ENCODE measurements at regions not wholly inside any gene's neighbourhood (a gene's known extent, or its start where the extent isn't known, plus 50 kb on each side); places are given as distances from the start of the nearest gene placed in this dataset.

- Histone ChIP-seq H3K27me3 (replicated peaks; ENCODE audit: control insufficient read depth, insufficient read depth, low read length) (no peaks in the 10 kb centered on the region), H3K9me3 (no peaks in the 10 kb centered on the region), H3K36me3 (ENCODE audit: control insufficient read depth, insufficient read depth, low read length) (no peaks in the 10 kb centered on the region), H3K4me1 (no peaks in the 10 kb centered on the region), H3K4me3 (ENCODE audit: low read depth, low read length) (no peak overlapping the region)
- ChIA-PET POLR2A (no interaction called here), CTCF (no interaction called here)
- Mint-ChIP-seq H3K4me3 (ENCODE audit: unreplicated experiment) (no peak overlapping the region), H3K4me1 (ENCODE audit: low read depth, unreplicated experiment) (no peaks in the 10 kb centered on the region), H3K9me3 (ENCODE audit: unreplicated experiment) (no peaks in the 10 kb centered on the region), H3K27ac (ENCODE audit: unreplicated experiment) (no peak overlapping the region), H3K27me3 (ENCODE audit: insufficient read depth, unreplicated experiment) (no peaks in the 10 kb centered on the region), H3K36me3 (ENCODE audit: insufficient read depth, unreplicated experiment) (no peaks in the 10 kb centered on the region)
- no peak for TF ChIP-seq CTCF (IDR thresholded peaks at IDR 0.05; ENCODE audit: insufficient read depth in 1 of 2, low read depth in 1 of 2, low read length in 1 of 2, severe bottlenecking in 1 of 2, unreplicated experiment in 1 of 2)
- no peak for DNase-seq
- no TSS peak for BruUV-seq (replicated peaks)
- intact Hi-C loops (cut with micrococcal nuclease; ENCODE audit: unreplicated experiment): no loop called here
Observed at GRCh38 chr4:58871509-58871908, 1761.3 kb upstream of the IGFBP7 start.

DNA sequence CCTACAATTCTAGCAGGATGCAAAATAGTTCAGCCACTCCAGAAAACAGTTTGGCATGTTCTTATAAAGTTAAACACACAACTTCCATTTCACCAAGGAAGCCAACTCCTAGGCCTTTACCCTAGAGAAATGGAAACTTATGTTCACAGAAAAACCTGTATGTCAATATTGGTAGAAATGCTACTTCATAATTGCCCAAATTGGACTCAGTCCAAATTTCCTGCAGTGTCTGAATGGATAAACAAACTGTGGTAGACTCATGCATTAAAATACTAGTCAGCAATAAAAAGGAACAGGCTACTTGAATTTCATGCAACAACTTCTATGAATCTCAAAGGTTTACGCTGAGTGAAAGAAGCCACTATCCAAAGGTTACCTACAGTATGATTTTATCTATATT, 1738.8 kb upstream of the IGFBP7 start:
- DNase-seq: no peak
- no peaks in the 10 kb centered on the region for H3K4me1 Mint-ChIP-seq (ENCODE audit: low read depth, unreplicated experiment)
- Histone ChIP-seq H3K4me3 (ENCODE audit: low read depth, low read length) (no peak overlapping the region), H3K27me3 (replicated peaks; ENCODE audit: control insufficient read depth, insufficient read depth, low read length) (no peaks in the 10 kb centered on the region), H3K9me3 (no peaks in the 10 kb centered on the region), H3K36me3 (ENCODE audit: control insufficient read depth, insufficient read depth, low read length) (no peaks in the 10 kb centered on the region), H3K4me1 (no peaks in the 10 kb centered on the region)
- BruUV-seq (replicated peaks): no TSS peak
- ChIA-PET CTCF (no interaction called here), POLR2A (no interaction called here)
- no peak overlapping the region for H3K27ac Mint-ChIP-seq (ENCODE audit: unreplicated experiment)
- no peak for TF ChIP-seq CTCF (IDR thresholded peaks at IDR 0.05; ENCODE audit: insufficient read depth in 1 of 2, low read depth in 1 of 2, low read length in 1 of 2, severe bottlenecking in 1 of 2, unreplicated experiment in 1 of 2)
- no peaks in the 10 kb centered on the region for H3K36me3 Mint-ChIP-seq (ENCODE audit: insufficient read depth, unreplicated experiment)
- H3K27me3 Mint-ChIP-seq (ENCODE audit: insufficient read depth, unreplicated experiment): no peaks in the 10 kb centered on the region
- intact Hi-C loops (cut with micrococcal nuclease; ENCODE audit: unreplicated experiment): no loop called here
- H3K4me3 Mint-ChIP-seq (ENCODE audit: unreplicated experiment): no peak overlapping the region
- H3K9me3 Mint-ChIP-seq (ENCODE audit: unreplicated experiment): no peaks in the 10 kb centered on the region

DNA sequence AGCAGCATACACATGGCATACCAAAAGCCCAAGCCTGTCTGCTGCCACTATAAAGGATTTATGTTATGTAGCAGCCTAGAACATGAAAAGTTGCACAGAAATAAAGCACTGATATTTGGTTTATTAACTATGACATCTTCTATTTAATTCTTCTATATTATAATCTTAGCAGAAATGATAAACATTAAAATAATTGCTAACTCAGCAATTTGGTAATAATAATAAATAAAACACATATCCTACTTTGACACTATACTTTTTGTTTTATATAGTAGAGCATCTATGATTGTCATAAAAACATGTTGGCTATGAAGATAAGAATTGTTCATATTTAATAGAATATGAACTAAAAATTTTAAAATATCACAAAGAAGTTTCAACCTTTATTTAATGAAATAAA, 1733.3 kb upstream of the IGFBP7 start:
- Mint-ChIP-seq H3K9me3 (ENCODE audit: unreplicated experiment) (no peaks in the 10 kb centered on the region), H3K36me3 (ENCODE audit: insufficient read depth, unreplicated experiment) (no peaks in the 10 kb centered on the region), H3K27me3 (ENCODE audit: insufficient read depth, unreplicated experiment) (peaks cover 4% of the 10 kb centered on the region), H3K4me1 (ENCODE audit: low read depth, unreplicated experiment) (no peaks in the 10 kb centered on the region), H3K27ac (ENCODE audit: unreplicated experiment) (no peak overlapping the region), H3K4me3 (ENCODE audit: unreplicated experiment) (no peak overlapping the region)
- no peak overlapping the region for H3K4me3 ChIP-seq (ENCODE audit: low read depth, low read length)
- no peak for TF ChIP-seq CTCF (IDR thresholded peaks at IDR 0.05; ENCODE audit: insufficient read depth in 1 of 2, low read depth in 1 of 2, low read length in 1 of 2, severe bottlenecking in 1 of 2, unreplicated experiment in 1 of 2)
- POLR2A ChIA-PET: no interaction called here
- H3K36me3 ChIP-seq (ENCODE audit: control insufficient read depth, insufficient read depth, low read length): no peaks in the 10 kb centered on the region
- intact Hi-C loops (cut with micrococcal nuclease; ENCODE audit: unreplicated experiment): no loop called here
- no TSS peak for BruUV-seq (replicated peaks)
- H3K9me3 ChIP-seq: no peaks in the 10 kb centered on the region
- H3K27me3 ChIP-seq (replicated peaks; ENCODE audit: control insufficient read depth, insufficient read depth, low read length): no peaks in the 10 kb centered on the region
- no peaks in the 10 kb centered on the region for H3K4me1 ChIP-seq
- CTCF ChIA-PET: no interaction called here
- no peak for DNase-seq

Data from Caco-2 (cell line).